Panc1 (cell line): ENCODE measurements at regions not wholly inside any gene's neighbourhood (a gene's known extent, or its start where the extent isn't known, plus 50 kb on each side); places are given as distances from the start of the nearest gene placed in this dataset.

Experiments
- ATAC-seq: fragments of 200-7000 bp; cut with Tn5 transposase; 2 replicates; pipeline ENCODE4 v1.9.1; 2020; ENCODE audit warnings: mild to moderate bottlenecking, moderate library complexity
- BruUV-seq: library from RNA; stranded (reverse); fragments of 400-500 nt; replicated peaks from 2 replicates; lab custom pipeline; 2021; lab: Mats Ljungman, UMichigan
- CTCF ChIA-PET: fragments of 300-600 bp; sonication (Branson Sonifier 250); formaldehyde crosslinking; loops from one replicate; lab custom pipeline; 2022; ENCODE audit warnings: antibody characterized with exemption; lab: Charles Lee
- POLR2A ChIA-PET: fragments of 300-600 bp; sonication (Branson Sonifier 250); formaldehyde crosslinking; loops from one replicate; lab custom pipeline; 2022; ENCODE audit warnings: antibody characterized with exemption; lab: Charles Lee
- DNase-seq: peaks from one replicate; pipeline ENCODE4 v3.0.0-alpha.2; 2010; ENCODE audit warnings: low read depth, low spot score
- H3K27ac ChIP-seq: 2 replicates; pipeline ENCODE4 v1.5.1; 2011; ENCODE audit warnings: mild to moderate bottlenecking, low read length, inconsistent platforms
- H3K27me3 ChIP-seq: fragments of 200-500 bp; sonication (Bioruptor generic); 2 replicates; pipeline ENCODE4 v1.6.0; 2014; ENCODE audit warnings: low read length, inconsistent platforms; ENCODE audit not compliant: control insufficient read depth, insufficient read depth
- H3K36me3 ChIP-seq: fragments of 200-500 bp; sonication (Bioruptor generic); 2 replicates; pipeline ENCODE4 v1.5.1; 2014; ENCODE audit warnings: inconsistent platforms, mild to moderate bottlenecking, low read length, moderate library complexity; ENCODE audit not compliant: control insufficient read depth, insufficient read depth
- H3K4me1 ChIP-seq: 2 replicates; pipeline ENCODE4 v1.5.1; 2011; ENCODE audit warnings: inconsistent platforms, mild to moderate bottlenecking, low read length, moderate library complexity; ENCODE audit not compliant: control insufficient read depth, insufficient read depth
- H3K4me3 ChIP-seq, 2 experiments: 2 replicates each; pipeline ENCODE4 v1.5.1; 2011 to 2012; ENCODE audit warnings: low read depth in 2 of 2, low read length in 2 of 2, mild to moderate bottlenecking in 2 of 2, inconsistent platforms in 1 of 2, moderate library complexity in 1 of 2
- H3K9me3 ChIP-seq: fragments of 200-500 bp; sonication (Bioruptor generic); 2 replicates; pipeline ENCODE4 v1.5.1; 2014; ENCODE audit warnings: low read depth, mild to moderate bottlenecking, inconsistent platforms, low read length, moderate library complexity; ENCODE audit not compliant: control insufficient read depth, insufficient read depth
- POLR2AphosphoS5 ChIP-seq: IDR thresholded peaks from 2 replicates; pipeline ENCODE4 v1.6.1; 2012; ENCODE audit warnings: mild to moderate bottlenecking, low read depth, low read length, moderate library complexity
- REST ChIP-seq, 2 experiments: IDR thresholded peaks; 2 replicates each; pipeline ENCODE4 v1.6.1; 2011 to 2012; ENCODE audit warnings: low read depth in 2 of 2, control low read depth in 1 of 2, low read length in 1 of 2, mild to moderate bottlenecking in 1 of 2, moderate library complexity in 1 of 2; ENCODE audit not compliant: insufficient read depth in 1 of 2
- SIN3A ChIP-seq: IDR thresholded peaks from 2 replicates; pipeline ENCODE4 v1.6.1; 2012; ENCODE audit warnings: low read depth, mild to moderate bottlenecking, low read length, moderate library complexity, borderline replicate concordance; ENCODE audit not compliant: insufficient read depth
- TCF7L2 ChIP-seq: IDR thresholded peaks from 2 replicates; pipeline ENCODE4 v1.6.1; 2011; ENCODE audit warnings: mild to moderate bottlenecking, low read depth, low read length, inconsistent platforms
- in situ Hi-C: cut with HindIII; loops from 2 replicates; pipeline ENCODE4 v1.10.0; 2016; ENCODE audit warnings: low sequenced_read_pairs, low pct_unique_long_range_greater_than_20kb
- intact Hi-C: fragments of 100-400 bp; cut with micrococcal nuclease; formaldehyde crosslinking; loops from one replicate; pipeline ENCODE4 v1.10.0; 2022; ENCODE audit not compliant: unreplicated experiment
- TF ChIP-seq, protein P1 (sequence below): fragments of 450-650 bp; IDR thresholded peaks from 2 replicates; pipeline ENCODE4 v1.5.1; 2017; ENCODE audit warnings: mild to moderate bottlenecking

GRCh38 chr1:219806020-219806419 lies 122.3 kb downstream of the SLC30A10 start:
- no TSS peak for BruUV-seq
- ChIA-PET POLR2A (no interaction called here), CTCF (no interaction called here)
- Histone ChIP-seq H3K27me3 (no peaks in the 10 kb centered on the region; the same call in 1 of the 2 replicates), H3K4me3 (no peak overlapping the region), H3K4me1 (no peaks in the 10 kb centered on the region), H3K9me3 (no peaks in the 10 kb centered on the region), H3K27ac (no peak overlapping the region), H3K36me3 (no peaks in the 10 kb centered on the region)
- no peak for DNase-seq
- ATAC-seq: no peak
- TF ChIP-seq POLR2AphosphoS5 (no peak), REST (IDR thresholded peaks at IDR 0.05; ENCODE audit: insufficient read depth in 1 of 2, low read depth in 2 of 2, low read length in 1 of 2) (no peak), TCF7L2 (no peak), SIN3A (no peak)
- TF ChIP-seq, protein P1, sequence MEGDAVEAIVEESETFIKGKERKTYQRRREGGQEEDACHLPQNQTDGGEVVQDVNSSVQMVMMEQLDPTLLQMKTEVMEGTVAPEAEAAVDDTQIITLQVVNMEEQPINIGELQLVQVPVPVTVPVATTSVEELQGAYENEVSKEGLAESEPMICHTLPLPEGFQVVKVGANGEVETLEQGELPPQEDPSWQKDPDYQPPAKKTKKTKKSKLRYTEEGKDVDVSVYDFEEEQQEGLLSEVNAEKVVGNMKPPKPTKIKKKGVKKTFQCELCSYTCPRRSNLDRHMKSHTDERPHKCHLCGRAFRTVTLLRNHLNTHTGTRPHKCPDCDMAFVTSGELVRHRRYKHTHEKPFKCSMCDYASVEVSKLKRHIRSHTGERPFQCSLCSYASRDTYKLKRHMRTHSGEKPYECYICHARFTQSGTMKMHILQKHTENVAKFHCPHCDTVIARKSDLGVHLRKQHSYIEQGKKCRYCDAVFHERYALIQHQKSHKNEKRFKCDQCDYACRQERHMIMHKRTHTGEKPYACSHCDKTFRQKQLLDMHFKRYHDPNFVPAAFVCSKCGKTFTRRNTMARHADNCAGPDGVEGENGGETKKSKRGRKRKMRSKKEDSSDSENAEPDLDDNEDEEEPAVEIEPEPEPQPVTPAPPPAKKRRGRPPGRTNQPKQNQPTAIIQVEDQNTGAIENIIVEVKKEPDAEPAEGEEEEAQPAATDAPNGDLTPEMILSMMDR: no peak
- intact Hi-C loops (no loop called here), in situ Hi-C loops (no loop called here)

- CTCF ChIA-PET: no interaction called here
These were observed 123.2 kb downstream of the SLC30A10 start for GRCh38 chr1:219805191-219805590.

More at GRCh38 chr1:219805191-219805590, 123.2 kb downstream of the SLC30A10 start:
- in situ Hi-C loops (no loop called here), intact Hi-C loops (no loop called here)
- no peak for DNase-seq
- H3K9me3 ChIP-seq: no peaks in the 10 kb centered on the region
- H3K36me3 ChIP-seq: no peaks in the 10 kb centered on the region
- no peak for ATAC-seq
- TF ChIP-seq, protein P1: peak; percentile 45
- no peak for TF ChIP-seq SIN3A
- POLR2A ChIA-PET: no interaction called here
- no peak overlapping the region for H3K27ac ChIP-seq
- H3K4me1 ChIP-seq: no peaks in the 10 kb centered on the region
- no peak overlapping the region for H3K4me3 ChIP-seq
- BruUV-seq: no TSS peak
- H3K27me3 ChIP-seq: no peaks in the 10 kb centered on the region; the same call in none of the 2 replicates
